HG03025 (cell line): ENCODE measurements at regions not wholly inside any gene's neighbourhood (a gene's known extent, or its start where the extent isn't known, plus 50 kb on each side); places are given as distances from the start of the nearest gene placed in this dataset.

Experiments used
- ATAC-seq: cut with Tn5 transposase; IDR thresholded peaks from one replicate; pipeline ENCODE4 v1.9.1; 2021; ENCODE audit warnings: mild to moderate bottlenecking, moderate library complexity; ENCODE audit not compliant: unreplicated experiment, low FRiP score

DNA sequence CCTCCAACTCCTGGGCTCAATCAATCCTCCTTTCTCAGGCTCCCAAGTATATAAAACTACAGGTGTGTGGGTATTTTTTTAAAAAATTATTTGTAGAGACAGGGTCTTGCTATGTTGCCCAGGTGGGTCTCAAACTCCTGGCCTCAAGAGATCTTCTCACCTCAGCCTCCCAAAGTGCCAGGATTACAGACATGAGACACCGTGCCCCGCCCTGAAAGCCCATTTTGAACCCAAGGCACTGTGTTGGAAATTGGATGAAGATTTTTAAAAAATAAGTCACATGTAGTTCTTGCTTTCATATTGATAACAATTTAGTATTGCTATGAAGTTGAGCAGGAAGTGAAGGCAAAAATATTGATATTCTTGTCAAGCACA, 472.5 kb upstream of the TNP1 start:
- ATAC-seq, result no peak

DNA sequence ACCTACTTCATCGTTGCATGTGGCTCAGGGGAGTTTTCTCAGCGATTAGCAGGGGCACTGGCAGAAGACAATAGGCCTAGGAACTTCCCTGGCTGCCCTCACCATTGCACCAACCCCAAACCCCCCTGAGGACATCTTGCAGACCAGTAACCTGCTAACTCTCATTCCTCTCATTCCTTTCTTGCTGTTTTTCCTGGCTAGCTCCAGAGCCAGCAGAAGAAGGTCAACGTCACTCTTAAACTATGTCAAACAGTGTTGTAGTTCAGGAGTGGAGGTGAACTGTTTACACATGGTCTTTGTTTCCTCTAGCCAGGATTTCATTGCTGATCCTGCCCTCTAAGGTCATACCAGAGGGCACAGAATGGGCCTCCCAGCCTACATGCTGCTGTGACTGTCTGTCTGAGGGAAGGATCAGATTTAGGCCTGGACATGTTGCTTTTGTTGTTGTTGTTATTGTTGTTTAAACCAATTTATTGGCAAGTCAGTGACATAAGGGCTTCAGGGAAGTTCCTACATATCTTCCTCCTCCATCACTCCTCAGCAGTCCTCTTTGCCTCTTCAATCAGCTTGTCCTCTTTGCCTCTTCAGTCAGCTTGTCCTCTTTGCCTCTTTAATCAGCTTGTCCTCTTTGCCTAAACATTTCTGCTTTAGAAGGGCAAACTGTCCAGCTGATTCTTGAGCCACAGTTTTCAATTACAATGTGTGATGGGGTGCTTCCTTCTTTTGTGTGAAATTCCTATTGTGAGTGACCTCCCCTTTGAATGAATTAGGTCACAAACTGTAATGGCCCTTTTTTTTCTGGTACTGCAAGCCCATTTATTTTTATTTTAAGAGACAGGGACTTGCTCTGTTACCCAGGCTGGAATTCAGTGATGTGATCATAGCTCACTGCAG, 471.9 kb upstream of the TNP1 start:
- no peak for ATAC-seq

DNA sequence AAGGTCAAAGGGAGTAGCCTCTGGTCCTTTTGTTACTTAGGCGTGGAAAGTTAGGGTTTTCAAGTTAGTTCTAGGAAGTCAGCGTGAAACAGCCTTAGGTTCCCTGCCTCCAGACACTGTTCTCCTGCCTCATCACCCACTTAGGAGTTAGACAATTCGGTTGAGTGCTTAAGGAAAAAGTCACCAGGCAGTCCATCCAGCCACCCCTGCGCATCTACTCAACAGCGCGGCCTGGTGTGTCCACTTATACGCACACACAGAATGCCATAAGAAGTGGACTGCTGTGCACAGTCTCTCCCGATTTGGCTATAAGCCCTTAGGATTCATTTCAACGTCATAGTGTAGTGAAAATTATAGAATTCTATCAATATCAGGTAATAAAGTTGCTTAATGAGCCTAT, 470.8 kb upstream of the TNP1 start:
- no peak for ATAC-seq

DNA sequence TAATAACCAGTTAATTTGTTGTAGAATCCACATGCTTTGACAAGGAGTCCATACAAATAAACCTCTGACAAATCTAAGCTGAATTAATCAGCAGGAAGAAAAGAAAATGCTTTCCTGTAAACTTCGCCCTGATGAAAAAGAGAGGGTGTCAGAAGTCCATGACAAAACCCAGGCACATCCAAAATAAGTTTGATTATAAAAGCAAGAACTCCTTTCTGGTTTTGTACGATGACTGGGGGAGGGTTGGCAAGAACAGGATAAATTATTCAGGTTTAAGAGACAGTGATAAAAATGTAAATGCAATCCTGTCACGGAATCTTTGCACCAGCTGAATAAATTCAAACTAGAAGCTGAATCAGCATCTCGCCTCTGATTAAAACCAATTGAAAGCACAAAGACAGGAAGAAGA, 469.2 kb upstream of the TNP1 start:
- no peak for ATAC-seq

DNA sequence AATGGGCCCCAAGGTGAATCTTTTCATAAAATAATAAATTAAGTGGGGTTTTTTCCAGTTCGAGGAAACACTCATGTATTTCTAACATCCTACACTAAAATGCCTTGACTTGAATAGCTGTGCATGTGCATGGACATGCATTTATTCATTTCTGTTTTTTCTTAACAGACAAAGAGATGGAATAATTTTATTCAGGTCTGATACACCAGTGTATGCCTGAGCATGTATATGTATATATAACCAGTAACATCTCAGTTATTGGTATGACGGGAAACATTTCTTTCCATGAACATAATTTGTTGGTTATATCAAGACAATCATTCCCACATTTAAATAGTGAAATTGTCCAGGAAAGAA, 468.7 kb upstream of the TNP1 start:
- no peak for ATAC-seq

DNA sequence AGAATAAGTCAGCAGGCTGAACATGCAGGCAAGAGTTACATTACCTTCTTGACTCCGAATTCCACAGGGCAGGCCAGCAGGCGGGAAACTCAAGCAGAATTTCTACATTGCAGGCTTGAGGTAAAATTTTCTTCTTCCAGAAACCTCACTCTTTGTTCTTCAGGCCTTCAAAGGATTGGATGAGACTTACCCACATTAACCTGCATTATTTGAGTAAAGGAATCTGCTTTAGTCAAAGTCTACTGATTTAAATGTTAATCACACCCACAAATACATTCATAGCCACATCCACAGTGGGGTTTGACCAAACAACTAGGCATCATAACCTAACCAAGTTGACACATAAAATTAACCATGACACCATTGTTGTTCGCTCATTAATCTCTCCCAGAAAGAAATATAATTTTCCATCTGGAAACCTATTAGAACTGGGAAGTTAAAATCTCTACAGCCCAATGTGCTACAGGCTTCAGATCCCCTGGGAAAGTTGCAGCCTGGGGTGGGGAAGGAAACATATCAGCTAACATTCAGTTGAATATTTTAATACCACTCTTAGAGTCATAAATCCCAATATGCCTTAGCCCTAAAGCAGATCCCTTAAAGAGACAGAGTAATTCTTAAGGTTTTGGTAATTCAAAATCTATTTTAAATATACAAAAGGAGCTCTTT, 468.2 kb upstream of the TNP1 start:
- ATAC-seq, result no peak

DNA sequence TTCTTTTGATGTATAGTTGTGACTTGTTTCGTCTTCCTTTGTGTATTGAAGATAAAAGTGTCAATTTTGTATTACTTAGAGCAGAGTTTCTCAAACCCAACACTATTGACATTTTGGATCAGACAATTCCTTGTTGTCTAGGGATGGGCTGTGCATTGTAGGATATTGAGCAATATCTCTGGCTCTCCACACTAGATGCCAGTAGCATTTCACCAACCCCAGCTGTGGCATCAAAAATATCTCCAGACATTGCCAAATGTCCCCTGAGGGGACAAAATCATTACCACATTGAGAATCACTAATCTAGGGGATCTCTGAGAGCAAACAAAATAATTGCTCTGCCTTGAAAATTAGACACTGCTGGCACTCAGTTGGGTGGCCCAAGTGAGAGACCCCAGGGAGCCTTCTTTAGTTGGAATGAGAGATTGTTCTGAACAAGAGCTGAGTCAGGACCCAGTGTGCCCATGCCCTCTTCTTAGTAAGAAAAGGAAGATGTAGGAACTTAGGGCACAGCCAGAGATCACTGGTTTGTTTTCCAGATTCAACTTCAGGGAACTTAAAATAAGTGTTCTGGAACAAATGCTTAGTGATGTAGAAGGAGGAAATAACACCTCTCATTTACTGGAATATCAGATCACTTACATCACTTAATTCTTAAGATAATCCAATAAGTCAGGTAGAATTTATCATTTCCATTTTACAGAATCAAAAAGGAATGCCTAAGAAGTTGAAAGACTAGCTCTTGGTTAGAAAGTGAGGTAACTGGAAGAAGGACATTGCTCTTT, 466.6 kb upstream of the TNP1 start:
- no peak for ATAC-seq

DNA sequence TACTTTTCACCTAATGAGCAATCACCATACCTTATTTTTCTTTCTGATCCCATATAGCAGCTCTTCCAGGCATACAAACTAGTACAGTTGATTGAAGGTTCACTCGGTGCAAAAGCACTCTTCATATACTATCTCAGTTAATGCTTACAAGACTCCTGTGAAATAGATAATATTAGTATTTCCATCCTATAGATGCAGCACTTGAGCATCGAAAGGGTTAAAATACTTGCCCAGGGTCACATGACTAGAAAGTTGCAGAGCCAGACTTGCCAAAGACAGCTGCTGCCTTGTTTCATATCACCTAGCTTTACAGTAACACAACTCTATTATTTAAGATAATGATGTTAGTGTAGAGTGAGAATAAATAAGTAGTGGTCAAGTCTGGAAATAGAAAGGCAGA, 466.0 kb upstream of the TNP1 start:
- no peak for ATAC-seq

DNA sequence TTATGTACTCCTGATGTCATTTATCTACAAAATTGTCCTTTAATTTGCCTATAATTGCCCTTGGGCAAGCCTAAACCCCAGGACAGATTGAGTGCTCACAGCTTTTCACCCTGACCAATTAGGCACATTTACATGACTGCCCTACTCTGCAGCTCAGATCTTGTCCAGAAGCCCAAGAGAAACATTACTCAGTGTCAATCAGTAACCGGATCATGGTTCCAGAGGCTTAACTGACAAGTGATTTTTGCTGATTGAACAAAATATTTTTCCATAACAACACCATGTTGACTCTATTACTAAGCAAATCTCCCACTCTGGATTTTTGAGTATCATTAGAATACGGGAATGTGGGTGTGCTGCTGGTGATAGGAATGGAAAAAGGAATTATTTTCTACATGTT, 465.4 kb upstream of the TNP1 start:
- ATAC-seq, result no peak

DNA sequence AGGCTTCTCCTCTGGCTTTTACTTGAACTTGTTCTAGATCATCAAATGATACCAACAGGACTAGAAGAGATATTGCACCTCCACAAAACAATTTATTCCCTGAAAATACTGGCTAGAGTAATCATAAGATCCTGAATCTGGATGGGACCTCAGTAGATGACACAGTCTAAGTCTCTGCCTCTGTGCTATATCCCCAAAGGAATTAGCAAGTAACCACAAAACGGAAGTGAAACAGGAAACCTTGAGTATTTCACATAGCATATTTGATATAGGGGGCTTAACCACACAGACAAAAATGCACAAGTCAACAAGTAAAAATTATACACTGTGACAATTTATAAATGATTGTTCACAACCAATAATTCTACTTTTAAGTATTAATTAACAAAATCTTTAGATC, 456.9 kb upstream of the TNP1 start:
- no peak for ATAC-seq

DNA sequence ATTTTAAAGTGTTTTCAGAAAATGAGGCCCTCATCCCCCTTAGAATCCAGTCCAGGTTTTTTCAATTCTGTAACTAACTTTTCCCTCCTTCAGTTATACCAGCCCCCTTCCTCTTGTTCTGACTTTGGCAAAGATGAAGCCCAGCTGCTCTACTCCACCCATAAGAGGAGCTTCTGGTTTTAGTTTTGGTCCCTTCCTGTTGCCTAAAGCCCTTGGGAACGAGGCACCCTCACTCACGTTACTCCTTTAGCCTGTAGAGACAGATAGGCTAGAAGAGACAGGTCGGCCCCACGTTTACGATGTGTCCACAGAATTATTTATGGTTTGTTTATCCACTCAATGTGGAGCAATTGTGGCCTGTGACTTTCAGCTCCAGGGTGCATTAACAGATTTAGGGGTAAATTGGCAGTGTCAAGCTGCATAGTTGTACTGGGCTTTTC, 454.2 kb upstream of the TNP1 start:
- ATAC-seq, result no peak

DNA sequence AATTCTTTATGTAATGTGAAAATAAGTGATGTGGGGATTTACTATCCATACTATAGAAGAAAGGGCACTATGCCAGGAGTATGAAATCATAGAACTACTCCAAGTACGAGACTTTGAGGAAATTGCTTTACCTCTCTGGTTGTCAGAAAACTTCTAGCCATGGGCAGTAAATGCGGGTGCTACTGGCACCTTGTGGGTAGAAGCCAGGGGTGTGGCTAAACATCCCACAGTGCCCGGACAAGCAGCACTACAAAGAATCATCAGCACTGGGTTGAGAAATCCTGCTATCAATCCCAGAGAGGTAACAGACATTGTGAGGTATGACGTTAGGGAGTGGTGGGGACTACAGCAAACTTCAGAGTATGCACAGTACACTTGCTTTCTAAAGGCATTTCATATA, 453.5 kb upstream of the TNP1 start:
- ATAC-seq, result no peak

DNA sequence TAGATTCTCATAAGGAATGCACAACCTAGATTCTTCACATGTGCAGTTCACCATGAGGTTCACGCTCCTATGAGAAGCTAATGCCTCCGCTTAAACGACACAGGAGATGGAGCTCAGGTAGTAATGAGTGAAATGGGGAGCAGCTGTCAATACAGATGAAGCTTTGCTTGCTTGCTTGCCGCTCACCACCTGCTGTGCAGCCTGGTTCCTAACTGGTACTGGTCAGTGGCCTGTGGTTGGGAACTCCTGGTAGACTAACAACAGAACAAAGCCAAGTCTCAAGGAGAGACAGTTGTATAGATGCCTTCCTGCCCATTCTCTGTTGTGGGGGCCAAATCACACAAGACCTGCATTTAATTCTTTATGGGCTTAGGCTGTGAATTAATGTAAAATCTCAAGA, 449.2 kb upstream of the TNP1 start:
- no peak for ATAC-seq

DNA sequence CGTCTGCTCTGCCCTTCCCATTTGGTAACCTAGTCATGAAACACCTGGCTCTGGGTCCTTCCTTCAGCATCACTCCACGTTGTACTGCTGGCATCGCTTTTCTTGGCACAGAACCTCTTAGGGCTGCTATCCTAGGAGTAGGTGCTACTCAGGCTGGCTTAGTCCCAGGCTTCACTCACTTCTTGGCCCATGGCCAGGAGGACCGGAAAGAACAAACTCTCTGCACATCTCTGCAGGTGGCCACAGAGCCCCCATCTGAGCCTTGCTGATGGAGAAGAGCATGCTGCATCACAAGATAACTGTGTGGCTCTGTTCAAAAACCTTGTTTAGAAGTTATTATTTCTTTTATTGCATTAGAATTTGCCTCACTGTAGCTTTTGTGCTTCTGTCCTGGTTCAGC, 447.2 kb upstream of the TNP1 start:
- no peak for ATAC-seq

DNA sequence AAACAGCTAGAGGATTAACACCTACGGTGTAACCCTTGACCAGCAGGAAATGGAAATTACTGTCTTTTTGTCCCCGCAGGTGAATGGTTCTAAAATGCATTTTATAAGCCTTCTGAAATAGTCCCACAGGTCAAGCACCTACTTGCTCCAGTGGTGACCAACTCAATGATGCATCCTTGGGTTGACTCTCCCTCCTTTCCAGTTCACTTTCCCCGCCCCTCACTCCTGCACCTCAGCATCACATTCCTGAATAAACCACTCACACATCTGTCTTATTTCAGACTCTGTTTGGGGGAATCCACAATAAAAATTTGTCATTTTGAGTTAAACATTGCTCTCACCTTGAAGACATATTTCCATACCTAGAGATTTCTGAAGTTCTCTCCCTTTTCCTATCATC, 446.0 kb upstream of the TNP1 start:
- ATAC-seq, result no peak

DNA sequence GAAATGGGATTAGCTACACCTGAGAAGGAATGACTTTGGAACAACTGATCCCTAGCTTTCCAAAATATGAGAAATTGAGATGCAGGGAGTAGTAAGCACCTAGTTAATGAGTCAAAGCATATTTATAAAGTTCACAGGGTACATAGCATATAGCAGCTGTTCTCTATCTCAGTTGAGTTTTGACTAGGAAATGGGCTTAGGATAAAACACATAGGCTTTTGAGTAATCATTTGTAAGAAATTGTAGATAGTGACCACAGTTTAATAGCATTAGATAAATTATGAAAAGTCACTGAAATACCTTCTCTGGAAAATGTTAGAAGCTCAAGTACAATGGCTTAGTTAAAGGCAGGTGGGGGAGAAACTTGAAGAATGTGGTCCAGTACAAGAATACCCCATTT, 444.7 kb upstream of the TNP1 start:
- no peak for ATAC-seq

DNA sequence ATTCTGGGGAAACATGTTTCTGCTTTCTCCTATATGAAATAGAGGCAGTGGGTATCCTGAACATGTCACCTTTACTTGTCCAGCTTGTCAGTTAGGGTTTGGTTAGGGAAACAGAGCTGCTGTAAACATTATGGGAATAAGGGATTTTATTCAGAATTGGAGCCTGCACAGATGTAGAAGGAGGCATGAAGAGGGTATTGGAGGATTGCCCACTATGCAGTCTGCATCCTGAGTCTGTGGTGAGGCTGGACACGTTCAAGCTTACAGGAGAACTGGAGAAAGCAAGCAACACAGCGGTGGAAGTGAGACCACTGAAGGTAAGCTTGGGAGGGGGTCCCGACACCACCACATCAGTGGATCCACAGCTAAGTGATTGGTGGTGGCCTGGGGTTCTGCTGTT, 443.0 kb upstream of the TNP1 start:
- no peak for ATAC-seq

DNA sequence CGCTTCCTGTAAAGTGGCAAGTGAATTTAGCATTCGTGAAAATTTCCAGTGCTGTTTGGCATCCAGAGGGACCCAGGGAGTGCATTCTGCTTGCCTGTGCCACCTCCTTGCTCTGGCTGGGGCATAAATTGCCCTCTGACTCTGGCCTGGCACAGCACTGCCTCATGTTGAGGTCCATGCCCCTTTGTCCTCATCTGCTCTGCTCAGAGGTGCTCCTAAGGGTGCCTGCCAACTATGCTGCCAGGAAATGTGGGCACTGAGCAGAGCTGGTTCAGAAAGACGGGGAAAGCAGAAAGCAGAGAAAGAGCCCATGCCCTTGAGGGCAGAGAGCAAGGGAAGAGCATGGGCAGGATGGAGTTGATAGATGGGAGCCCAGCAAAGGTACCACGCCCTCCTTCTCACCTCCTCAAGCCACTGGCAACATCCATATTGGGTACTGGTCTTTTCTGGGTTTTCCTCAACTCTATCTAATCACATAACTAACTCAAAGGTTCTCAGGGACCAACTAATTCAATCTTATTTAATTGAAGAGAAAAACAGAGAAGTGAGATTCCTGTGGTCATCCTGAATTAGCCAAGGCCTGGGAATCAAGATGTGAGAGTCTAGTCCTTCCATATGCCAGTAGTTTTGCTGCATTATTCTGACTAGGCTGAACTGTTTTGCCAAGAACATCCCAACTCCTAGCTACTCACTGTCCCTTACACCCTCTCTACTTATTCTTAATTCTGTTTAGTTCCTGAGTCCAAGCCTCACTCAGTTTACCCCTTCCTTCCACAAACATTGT, 441.5 kb upstream of the TNP1 start:
- ATAC-seq, result no peak

DNA sequence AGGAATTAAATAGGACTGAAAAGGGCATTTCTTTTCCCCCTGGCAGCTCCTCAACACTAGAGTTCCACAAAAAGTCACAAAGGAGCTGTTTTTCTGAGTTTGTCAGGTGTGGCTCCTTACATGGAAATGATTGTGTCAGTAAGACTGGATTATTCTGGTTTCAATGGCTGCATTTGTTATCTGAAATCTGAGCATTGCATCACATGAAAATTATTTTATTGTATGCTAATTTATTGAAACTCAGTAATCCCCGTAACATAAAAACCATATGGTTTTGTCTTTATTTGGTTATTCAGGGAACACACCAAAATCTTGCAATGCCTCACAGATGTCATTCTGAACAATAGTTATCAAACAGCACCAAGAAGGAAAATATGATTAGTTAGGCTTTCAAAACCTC, 439.7 kb upstream of the TNP1 start:
- no peak for ATAC-seq

DNA sequence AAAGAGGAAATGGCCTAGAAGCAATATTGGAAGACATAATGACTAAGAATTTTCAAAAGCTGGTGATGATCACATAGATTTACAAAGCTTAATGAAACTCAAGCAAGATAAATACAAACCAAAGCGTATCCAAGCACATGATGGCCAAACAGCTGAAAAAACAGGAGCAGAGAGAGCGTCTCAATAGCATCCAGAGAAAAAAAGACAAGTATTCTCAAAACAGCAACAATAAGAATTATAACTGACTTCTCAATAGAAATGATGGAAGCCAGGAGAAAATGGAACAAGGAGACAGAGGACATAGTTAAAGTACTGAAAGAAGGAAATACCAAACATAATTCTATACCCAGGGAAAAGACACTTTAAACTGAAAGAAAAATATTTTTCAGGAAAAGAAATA, 437.2 kb upstream of the TNP1 start:
- ATAC-seq, result no peak

DNA sequence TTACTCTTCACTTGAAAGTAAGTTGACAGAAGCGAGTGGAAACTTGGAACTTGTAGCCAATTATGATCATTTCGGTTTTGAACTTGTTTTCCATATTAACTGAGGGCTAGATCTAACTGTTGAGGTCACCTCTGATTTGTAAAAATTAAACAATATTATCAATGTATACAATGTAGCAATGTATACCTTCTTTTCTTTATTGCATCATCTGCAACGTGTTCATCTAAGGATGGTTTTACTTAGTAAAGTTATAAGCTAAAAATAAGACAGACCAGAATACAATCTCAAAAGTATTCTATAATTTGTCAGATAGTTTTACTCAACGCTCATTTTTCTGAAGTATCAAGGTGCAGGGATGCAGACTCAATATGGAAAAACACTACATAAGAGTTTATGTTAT, 435.0 kb upstream of the TNP1 start:
- no peak for ATAC-seq
